ENCODE measurements at regions not wholly inside any gene's neighbourhood (a gene's known extent, or its start where the extent isn't known, plus 50 kb on each side); places are given as distances from the start of the nearest gene placed in this dataset.

GRCh38 chr10:78589687-78590086 is 479.1 kb upstream of the ZMIZ1 start:
- no peak for TF ChIP-seq MAX (IDR thresholded peaks at IDR 0.05)
- TF ChIP-seq CEBPB (IDR thresholded peaks at IDR 0.05) = no peak
- TF ChIP-seq CREB1 (IDR thresholded peaks at IDR 0.05; ENCODE audit: low read depth) = no peak
- no peak for TF ChIP-seq TAF1 (IDR thresholded peaks at IDR 0.05; ENCODE audit: low read depth)
- no peak for TF ChIP-seq YY1 (IDR thresholded peaks at IDR 0.05; ENCODE audit: low read depth)
- no peak for TF ChIP-seq EP300 (IDR thresholded peaks at IDR 0.05; ENCODE audit: borderline replicate concordance)
- no peak for TF ChIP-seq REST (IDR thresholded peaks at IDR 0.05; ENCODE audit: low read depth)
- TF ChIP-seq ZBTB7A (IDR thresholded peaks at IDR 0.05; ENCODE audit: low read depth) = no peak
- no peak for TF ChIP-seq TCF12 (IDR thresholded peaks at IDR 0.05; ENCODE audit: low read depth)
- TF ChIP-seq EGR1 (IDR thresholded peaks at IDR 0.05) = no peak
- TF ChIP-seq TEAD4 (IDR thresholded peaks at IDR 0.05) = no peak
- no peak for TF ChIP-seq NFIC (IDR thresholded peaks at IDR 0.05)

All from Ishikawa (cell line).